ENCODE measurements at regions not wholly inside any gene's neighbourhood (a gene's known extent, or its start where the extent isn't known, plus 50 kb on each side); places are given as distances from the start of the nearest gene placed in this dataset.
"Not testable (repeated sequence)": the region's sequence is repeated elsewhere in the genome, so short reads cannot be mapped to it uniquely, and the experiment has no call there.

- TF ChIP-seq EP300 (IDR thresholded peaks at IDR 0.05): no peak
- no peak for TF ChIP-seq POLR2A (IDR thresholded peaks at IDR 0.05; ENCODE audit: low read depth)
- no peak for TF ChIP-seq CTCF (IDR thresholded peaks at IDR 0.05)
- no peak for TF ChIP-seq POLR2AphosphoS5 (IDR thresholded peaks at IDR 0.05)
- DNase-seq (ENCODE audit: extremely low spot score): no peak
- H3K36me3 ChIP-seq: no peaks in the 10 kb centered on the region
- intact Hi-C loops (cut with DNase I): no loop called here
- H3K9me3 ChIP-seq: peaks cover 0 to 6% (median 0%) of the 10 kb centered on the region in 4 donors
- no peaks in the 10 kb centered on the region for H3K4me1 ChIP-seq
- H3K4me3 ChIP-seq: no peak overlapping the region
- WGBS: 93% methylated on average over 4 of the region's 4 CpGs
- peaks cover 0 to 23% (median 0%) of the 10 kb centered on the region in 4 donors for H3K27me3 ChIP-seq
- no peak overlapping the region for H3K27ac ChIP-seq (replicated peaks in 1 of 4)
Observed at GRCh38 chr6:20274137-20274536, 61.9 kb upstream of the MBOAT1 start.

- H3K27ac ChIP-seq (replicated peaks in 1 of 4); intact Hi-C loops (cut with DNase I); H3K4me1 ChIP-seq; H3K36me3 ChIP-seq; DNase-seq (ENCODE audit: extremely low spot score); H3K9me3 ChIP-seq; H3K4me3 ChIP-seq: not testable (repeated sequence)
- WGBS: 94% methylated on average over 2 of the region's 2 CpGs
- H3K27me3 ChIP-seq: peaks cover 0 to 34% (median 0%) of the 10 kb centered on the region in 4 donors
Observed at GRCh38 chr6:20275837-20276236, 63.6 kb upstream of the MBOAT1 start.

- DNase-seq (ENCODE audit: extremely low spot score); H3K4me3 ChIP-seq; H3K9me3 ChIP-seq; intact Hi-C loops (cut with DNase I); H3K27ac ChIP-seq (replicated peaks in 1 of 4); H3K4me1 ChIP-seq; H3K36me3 ChIP-seq: not testable (repeated sequence)
- WGBS: 84% methylated on average over 6 of the region's 6 CpGs
- peaks cover 0 to 34% (median 0%) of the 10 kb centered on the region in 4 donors for H3K27me3 ChIP-seq
Observed at GRCh38 chr6:20277724-20278123, 65.5 kb upstream of the MBOAT1 start.

GRCh38 chr6:20279051-20279450 is 66.8 kb upstream of the MBOAT1 start:
- TF ChIP-seq POLR2A (IDR thresholded peaks at IDR 0.05; ENCODE audit: low read depth) (no peak), POLR2AphosphoS5 (IDR thresholded peaks at IDR 0.05) (no peak), CTCF (IDR thresholded peaks at IDR 0.05) (no peak), EP300 (IDR thresholded peaks at IDR 0.05) (no peak)
- Histone ChIP-seq H3K27ac (replicated peaks in 1 of 4) (no peak overlapping the region), H3K9me3 (peaks cover 0 to 6% (median 0%) of the 10 kb centered on the region in 4 donors), H3K4me3 (no peak overlapping the region), H3K36me3 (no peaks in the 10 kb centered on the region), H3K27me3 (peaks cover 0 to 34% (median 0%) of the 10 kb centered on the region in 4 donors), H3K4me1 (no peaks in the 10 kb centered on the region)
- WGBS: 54% methylated on average over 4 of the region's 4 CpGs
- intact Hi-C loops (cut with DNase I): no loop called here
- DNase-seq (ENCODE audit: extremely low spot score): no peak

- no peak for TF ChIP-seq POLR2AphosphoS5 (IDR thresholded peaks at IDR 0.05)
- no peak for TF ChIP-seq POLR2A (IDR thresholded peaks at IDR 0.05; ENCODE audit: low read depth)
- TF ChIP-seq EP300 (IDR thresholded peaks at IDR 0.05): no peak
- no peak overlapping the region for H3K27ac ChIP-seq (replicated peaks in 1 of 4)
- H3K4me1 ChIP-seq: no peaks in the 10 kb centered on the region
- 44% methylated on average over 5 of the region's 5 CpGs for whole genome bisulfite sequencing
- H3K36me3 ChIP-seq: no peaks in the 10 kb centered on the region
- H3K9me3 ChIP-seq: peaks cover 0 to 6% (median 0%) of the 10 kb centered on the region in 4 donors
- peaks cover 0 to 34% (median 0%) of the 10 kb centered on the region in 4 donors for H3K27me3 ChIP-seq
- no peak for DNase-seq (ENCODE audit: extremely low spot score)
- intact Hi-C loops (cut with DNase I): no loop called here
- H3K4me3 ChIP-seq: no peak overlapping the region
Observed at GRCh38 chr6:20279608-20280287, 67.5 kb upstream of the MBOAT1 start.

GRCh38 chr6:20280288-20280621 is 68.0 kb upstream of the MBOAT1 start:
- Histone ChIP-seq H3K27me3 (peaks cover 0 to 34% (median 0%) of the 10 kb centered on the region in 4 donors), H3K36me3 (no peaks in the 10 kb centered on the region), H3K4me3 (no peak overlapping the region), H3K27ac (replicated peaks in 1 of 4) (no peak overlapping the region), H3K9me3 (peaks cover 0 to 6% (median 0%) of the 10 kb centered on the region in 4 donors), H3K4me1 (no peaks in the 10 kb centered on the region)
- intact Hi-C loops (cut with DNase I): no loop called here
- DNase-seq (ENCODE audit: extremely low spot score): no peak
- TF ChIP-seq CTCF (IDR thresholded peaks at IDR 0.05): no peak
- no peak for TF ChIP-seq POLR2AphosphoS5 (IDR thresholded peaks at IDR 0.05)
- TF ChIP-seq EP300 (IDR thresholded peaks at IDR 0.05): no peak
- TF ChIP-seq POLR2A (IDR thresholded peaks at IDR 0.05; ENCODE audit: low read depth): no peak
- 66% methylated on average over 3 of the region's 3 CpGs for WGBS

Measured in esophagus muscularis mucosa (tissue), 4 donors.